ENCODE measurements at regions not wholly inside any gene's neighbourhood (a gene's known extent, or its start where the extent isn't known, plus 50 kb on each side); places are given as distances from the start of the nearest gene placed in this dataset.
"Not testable (repeated sequence)": the region's sequence is repeated elsewhere in the genome, so short reads cannot be mapped to it uniquely, and the experiment has no call there.

DNA sequence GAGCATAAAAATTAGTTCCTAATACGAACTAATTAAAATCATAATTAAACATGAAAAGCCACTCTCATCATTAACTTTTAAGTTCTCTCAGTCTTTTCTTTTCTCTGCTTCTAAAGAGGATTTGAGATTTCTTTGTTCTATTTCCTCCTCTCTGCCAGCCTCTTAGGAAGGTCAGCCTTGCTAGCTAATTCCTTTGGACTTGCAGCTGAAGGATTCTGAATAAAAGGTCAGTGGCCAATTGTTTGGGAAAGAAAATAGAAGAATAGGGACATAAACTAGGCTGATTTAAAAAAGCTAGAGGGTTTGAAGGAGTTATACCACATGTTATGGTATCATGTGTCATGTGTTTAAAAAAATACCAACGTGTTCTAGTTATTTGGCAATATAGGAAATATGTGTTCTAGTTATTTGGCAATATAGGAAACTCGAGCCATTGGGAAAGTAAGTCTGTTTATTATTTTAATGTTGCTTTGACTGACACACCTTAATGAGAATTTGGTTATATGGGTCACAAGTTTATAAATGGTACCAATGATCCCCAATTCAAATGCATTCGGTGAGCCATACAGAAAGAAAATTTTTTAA lies 1668.7 kb upstream of the PCDH7 start:
- no peak for DNase-seq

DNA sequence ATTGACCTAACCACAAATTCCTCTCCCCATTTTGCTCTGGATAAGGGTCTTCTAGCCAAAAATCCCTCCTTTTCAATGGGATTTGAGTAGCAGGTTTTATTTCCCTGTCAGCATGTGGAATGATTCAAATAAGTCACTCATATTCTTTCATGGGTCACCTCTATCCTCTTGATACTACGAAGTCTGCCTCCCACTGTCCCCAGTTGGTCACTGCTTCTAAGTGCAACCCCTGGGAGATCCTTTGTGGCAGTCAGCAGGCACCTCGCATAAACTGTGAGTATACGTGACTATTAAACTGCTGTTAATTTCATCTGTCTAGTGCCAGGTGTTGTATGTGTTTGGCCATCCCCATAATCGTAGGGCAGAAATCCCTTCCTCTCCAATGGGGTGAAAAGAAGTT lies 1667.9 kb upstream of the PCDH7 start:
- no peak for DNase-seq

DNA sequence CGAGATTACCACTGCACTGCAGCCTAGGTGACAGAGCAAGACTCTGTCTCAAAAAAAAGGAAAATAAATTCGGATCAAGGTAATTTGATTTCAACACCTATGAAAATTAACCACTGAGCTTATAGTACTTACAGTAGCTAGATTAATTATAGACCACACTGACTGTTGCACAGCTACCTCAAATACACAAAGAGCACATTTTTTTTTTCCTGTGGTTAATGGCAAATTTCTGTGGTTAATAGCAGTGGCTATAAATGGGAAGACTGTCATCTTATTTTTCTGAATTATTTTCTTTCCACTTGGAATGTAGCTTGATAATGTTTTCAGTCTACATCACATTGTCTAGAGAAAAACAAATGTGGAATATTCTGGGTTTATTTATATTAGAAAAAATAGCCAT lies 1661.6 kb upstream of the PCDH7 start:
- DNase-seq = peak; percentile 9

DNA sequence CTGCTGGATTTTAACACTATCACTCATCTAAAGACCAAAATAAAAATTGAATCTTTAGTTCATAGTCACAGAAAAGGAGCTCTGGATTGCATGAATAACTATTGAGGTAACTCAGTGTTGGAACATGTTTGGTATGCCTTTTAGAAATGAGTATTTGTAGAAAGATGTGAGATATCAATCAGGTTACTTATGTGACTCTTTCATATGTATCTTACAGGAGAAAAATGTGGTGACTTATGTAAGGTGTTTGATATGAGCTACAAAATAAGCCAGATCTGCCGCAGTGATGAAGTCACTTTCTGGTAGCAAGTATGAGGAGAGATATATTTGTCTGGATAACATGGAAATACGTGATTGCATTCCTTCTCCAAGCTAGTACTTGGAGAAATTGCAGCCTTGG lies 1653.3 kb upstream of the PCDH7 start:
- peak; percentile 0 for DNase-seq

DNA sequence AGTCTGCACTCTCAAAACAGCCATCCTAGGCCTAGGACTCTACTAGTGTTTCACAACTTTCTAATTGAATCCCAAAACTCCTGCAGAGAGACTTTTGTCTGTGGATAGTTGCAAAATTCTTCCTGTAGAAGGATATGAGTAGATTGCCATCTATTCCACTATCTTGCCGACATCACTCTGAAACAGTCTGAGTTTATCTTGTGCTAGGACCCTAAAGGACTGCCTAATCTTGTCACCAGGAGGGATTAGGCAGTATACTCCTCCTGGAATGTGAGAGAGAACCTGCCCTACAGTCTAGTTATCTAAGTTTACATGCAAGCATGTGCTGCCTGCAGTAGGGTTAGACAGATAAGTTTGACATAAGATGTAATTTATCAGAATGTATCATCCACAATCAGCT lies 1646.6 kb upstream of the PCDH7 start:
- no peak for DNase-seq

DNA sequence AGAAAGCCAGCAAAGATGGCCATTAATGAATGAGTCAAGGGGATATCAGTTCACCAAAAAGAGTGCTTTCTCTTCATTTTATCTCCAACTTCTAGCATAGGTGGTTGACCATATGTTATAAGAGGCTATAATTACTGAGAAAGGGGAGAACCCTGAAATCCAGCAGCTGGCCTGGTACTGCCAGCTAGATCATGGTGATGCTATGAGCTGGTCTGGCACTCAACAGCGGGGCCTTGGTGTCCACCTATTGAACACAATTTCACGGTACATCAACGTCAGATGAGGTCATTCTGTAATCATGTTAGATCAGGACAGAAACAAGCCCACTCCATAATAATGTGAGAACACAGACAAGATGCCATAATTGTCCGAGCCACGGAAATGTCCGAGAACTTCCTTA lies 1644.8 kb upstream of the PCDH7 start:
- DNase-seq = no peak

DNA sequence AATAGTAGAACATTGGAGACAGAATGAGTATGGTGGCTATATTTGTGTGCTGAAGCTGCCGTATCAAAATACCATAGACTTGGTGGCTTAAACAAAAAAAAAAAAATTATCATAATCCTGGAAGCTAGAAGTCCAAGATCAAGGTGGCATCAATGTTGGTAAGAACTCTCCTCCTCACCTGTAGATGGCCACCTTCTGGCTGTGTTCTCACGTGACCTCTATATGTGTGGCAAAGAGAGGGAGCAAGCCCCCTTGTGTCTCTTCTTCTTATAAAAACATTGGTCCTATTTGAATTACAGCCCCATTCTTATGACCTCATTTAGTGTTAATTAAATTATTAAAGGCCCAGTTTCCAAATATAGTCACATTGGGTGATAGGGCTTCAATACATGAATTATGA lies 1640.9 kb upstream of the PCDH7 start:
- DNase-seq = no peak

DNA sequence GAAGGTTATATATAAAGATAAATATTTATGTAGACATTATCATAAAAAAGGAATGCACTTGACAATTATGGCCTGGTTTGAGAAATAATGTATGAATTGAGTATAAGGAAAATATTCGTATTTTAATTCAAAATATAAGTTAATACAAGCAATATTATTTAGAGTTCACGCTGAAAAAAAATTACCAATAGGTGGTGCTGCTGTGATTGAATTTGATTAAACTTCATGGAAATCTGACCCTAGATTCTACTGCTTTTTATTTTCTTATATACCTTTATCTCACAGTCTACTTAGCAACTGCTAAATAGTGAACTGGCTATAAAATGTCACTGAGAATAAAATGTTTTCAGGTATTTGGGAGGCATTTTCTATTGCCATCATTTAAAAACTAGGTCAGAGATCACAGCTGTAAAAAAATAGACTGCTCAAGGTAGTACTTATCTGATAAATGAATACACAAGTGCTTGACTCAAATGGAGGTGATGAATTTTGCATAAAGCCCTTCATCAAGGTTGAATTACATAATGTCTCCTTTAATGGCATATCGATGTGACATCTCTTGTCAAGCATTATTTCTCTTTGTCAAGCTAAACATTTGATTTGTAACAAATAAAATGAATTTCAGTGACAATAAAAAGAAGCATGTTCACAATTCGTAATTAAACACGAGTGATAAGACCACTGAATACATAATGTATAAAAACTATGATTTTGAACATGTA lies 1638.8 kb upstream of the PCDH7 start:
- DNase-seq = no peak

DNA sequence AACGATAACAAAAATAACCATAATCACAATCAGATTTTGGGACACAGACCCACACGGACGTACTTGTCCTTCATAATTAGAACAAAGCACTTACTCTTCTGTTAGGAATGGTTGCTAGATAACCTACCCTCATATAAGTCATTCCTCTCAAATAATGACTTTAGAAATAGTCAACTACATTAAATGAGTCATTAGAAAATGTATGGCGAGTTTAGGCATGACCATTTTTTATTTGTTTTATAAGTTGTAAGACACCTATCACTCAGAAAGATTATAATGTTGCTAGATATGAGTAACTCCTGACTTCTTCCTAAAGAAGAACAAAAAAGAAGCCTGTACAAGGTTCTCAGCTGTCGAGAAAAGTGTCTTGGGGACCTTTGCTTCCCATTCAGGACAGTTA lies 1637.5 kb upstream of the PCDH7 start:
- DNase-seq = no peak

DNA sequence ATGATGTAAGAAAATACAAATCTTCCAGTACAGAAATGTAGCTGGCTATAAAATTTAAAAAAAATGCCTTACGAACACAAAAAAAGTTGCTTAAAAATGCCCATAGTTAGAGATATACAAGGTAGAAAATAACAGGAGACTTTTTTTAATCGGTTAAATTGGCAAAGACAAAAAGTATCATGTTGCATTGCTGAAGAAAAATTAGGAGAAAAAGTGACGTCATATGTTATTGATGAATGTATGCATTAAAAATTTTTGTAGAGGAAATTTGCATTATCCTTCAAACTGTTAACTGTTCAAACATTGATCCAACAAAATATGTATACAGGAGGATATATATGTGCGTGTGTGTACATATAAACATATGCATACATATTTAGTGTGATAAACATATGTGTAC lies 1634.4 kb upstream of the PCDH7 start:
- DNase-seq = no peak

DNA sequence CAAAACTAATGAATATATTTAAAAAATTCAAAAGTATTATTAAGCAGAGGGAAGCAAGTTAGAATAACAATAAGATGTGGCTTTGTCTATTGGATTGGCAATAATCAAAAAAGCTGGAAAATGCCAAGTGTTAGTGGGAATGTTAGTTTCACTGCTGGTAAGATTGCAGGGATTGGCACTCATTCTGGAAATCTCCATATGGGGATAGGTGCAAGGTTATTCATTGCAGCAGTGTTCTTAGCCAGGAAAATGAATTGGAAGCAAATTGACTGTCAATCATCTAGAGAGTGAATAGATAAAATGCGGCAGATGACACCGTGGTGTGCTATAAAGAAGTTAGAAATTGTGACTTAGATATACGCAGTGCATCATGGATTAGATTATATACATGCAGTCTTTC lies 1615.5 kb upstream of the PCDH7 start:
- DNase-seq = no peak

DNA sequence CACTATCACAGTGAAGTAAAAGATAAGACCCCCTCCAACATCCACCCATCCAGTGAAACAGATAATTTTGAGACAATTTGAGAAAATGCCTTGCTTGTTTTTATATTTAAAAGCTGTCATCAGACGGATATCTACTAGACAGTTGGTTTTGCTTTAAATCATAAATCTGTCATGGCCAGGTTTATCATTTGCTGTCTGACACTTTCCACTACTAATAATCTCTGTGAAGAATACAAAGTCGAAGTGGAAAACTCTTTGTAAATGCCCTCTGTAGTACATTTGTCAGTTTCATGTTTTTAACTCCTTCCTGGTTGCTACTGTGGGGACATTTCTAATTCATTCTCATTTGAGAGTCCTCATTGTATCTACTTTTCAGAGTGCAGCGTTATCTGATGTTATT lies 1606.2 kb upstream of the PCDH7 start:
- no peak for DNase-seq

DNA sequence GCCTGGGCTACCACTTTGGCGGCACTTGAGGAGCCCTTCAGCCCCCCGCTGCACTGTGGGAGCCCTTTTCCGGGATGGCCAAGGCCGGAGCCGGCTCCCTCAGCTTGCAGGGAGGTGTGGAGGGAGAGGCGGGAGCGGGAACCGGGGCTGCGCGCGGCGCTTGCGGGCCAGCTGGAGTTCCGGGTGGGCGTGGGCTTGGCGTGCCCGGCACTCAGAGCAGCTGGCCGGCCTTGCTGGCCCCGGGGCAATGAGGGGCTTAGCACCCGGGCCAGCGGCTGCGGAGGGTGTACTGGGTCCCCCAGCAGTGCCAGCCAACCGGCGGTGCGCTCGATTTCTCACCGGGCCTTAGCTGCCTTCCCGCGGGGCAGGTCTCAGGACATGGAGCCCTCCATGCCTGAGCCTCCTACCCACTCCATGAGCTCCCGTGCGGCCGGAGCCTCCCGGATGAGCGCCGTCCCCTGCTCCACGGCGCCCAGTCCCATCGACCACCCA lies 1602.9 kb upstream of the PCDH7 start:
- not testable (repeated sequence) for DNase-seq

DNA sequence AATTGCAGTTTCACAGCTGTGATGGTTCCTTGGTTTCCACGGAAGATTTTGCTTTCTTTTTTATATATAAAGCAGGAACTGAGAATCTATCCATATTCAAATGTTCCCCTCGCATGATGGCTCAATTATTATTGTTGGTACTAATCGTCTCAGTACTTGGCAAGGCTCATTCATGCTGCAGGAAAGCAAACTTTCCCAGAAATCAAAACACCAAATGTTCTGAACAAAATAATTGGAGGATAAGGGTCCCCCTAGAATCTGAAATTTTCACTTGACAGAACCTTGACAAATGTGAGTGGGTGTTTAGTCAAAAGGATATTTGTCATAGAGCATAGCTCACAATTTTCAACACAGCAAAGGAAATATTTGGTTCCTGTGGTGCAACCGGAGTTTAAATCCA lies 1598.6 kb upstream of the PCDH7 start:
- no peak for DNase-seq

DNA sequence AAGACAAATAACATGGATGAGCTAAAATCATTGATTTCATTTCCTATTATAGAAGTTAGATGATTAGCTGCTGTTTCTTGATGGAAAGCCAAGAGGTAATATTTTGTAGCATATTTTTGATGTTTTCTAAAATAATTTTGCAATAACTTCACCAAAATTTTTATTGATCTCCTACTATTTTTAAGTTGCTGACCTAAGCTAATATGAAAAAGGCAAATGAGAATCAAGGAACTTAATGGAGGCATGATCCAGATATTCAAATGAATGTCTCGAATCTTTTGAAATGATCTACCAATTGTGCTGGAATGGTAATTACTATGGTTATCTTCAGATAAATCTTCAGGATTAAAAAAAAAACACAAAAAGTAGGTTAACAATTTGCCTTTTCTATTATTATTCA lies 1591.4 kb upstream of the PCDH7 start:
- no peak for DNase-seq

DNA sequence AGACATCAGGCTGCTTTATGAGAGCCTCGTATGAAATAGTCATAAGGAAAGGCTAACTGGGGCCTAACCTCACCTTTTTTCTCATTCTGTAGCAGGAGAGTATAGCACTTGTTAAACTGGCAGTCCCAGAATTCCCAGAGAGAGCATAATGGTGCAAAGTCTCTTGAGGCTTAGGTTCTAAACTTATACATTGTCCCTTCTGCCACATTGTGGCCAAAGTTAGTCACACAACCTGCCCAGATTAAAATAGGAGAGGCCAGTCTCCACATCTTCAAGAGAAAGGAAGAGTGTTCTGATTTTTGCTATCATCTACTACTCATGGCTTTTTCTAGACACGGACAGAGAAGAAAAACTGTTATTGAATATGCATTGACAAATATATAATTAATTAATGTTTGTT lies 1588.9 kb upstream of the PCDH7 start:
- DNase-seq = no peak

DNA sequence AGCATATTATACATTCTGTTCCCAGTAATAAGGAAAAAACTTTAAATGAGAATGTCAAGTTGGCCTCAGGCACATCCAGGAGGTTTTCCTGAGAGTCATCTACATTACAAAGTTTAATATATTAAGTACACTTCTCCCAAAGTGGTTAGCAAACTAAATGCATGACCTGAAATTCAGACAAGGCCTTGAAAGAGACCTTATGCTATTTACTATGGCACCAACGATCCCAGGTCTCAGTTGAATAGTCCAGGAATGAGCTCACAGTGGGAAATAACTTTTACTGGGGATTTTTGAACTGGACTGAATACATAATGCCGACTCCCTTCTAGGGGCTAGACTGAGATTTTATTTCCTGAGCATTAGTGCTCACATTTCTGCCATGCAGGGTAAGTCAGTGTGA lies 1577.5 kb upstream of the PCDH7 start:
- no peak for DNase-seq

DNA sequence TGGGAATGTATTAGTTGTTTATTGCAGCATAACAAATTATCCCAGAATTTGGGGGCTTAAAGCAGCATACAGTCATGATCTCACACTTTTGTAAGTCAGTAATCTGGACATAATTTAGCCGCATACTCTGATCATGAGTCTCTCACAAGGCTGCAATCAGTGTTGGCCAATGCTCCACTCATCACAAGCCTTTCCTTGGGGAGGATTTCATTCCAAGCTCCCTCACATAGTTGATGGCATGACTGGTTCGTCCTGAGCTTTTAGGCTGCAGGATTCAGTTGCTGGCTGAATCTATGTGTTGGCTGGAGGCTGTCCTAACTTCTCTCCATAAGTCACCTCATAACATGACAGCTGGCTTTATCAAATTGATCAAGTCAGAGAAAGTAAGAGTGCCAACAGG lies 1568.6 kb upstream of the PCDH7 start:
- DNase-seq = peak; percentile 2

DNA sequence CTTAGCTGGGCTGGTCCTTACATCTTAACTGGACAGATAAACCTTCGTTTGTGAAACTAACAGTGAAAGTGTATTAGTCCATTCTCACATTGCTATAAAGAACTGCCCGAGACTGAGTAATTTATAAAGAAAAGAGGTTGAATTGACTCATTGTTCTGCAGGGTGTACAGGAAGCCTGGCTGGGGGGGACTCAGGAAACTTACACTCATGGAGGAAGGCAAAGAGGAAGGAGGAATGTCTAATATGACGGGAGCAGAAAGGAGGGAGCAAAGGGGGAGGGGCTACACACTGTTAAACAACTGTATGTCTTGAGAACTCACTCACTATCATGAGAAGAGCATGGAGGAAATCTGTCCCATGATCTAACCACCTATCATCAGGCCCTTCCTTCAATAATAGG lies 1566.5 kb upstream of the PCDH7 start:
- no peak for DNase-seq

DNA sequence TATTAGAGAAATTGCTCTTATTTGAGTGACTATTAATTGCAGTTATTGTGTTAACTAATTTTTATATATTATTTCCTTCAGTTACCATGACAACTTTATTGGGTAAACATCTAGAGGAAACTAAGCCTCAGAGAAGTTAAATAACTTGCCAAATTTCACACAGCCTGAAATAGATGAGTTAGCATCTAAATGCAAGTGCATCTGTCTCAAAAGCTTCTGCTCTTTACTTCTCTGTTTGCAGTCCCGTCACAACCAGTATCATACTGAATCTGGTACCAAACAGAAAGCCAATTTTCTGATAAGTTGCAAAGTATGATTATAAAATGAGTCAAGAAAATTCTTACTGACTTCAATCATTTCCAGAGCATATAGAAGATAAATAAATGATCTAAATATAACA lies 1544.9 kb upstream of the PCDH7 start:
- DNase-seq = no peak

DNA sequence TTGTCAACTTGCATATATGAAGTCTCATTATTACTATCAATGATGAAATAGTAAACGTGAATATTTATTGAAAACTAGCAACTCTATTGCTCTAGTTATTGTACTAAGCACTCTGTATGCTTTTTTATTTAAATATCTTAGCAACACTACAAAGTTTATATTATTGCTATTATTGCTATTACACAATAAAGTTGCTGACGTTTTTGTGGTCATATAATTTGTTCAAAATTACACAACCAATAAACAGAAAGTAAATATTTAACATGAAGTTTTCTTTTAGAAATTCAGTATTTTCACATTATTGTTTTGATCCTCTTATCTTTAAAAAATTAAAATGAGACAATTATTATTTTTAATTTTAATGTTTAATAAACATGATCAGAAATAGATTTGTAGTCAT lies 1521.1 kb upstream of the PCDH7 start:
- DNase-seq = no peak

DNA sequence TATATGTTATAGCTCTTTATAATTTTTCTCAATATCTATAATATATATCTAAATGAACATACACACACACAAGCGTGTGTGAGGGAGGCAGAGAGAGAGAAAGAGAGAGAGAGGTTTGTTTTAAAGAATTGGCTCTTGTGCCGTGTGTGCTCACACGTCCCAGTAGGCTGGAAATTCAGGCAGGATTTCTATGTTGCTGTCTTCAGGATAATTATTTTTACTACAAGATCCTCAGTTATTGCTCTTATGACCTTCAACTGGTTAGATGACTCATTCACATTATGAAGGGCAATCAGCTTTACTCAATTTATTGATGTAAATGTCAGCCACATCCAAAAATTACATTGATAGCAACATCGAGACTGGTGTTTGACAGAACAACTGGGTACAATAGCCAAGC lies 1520.7 kb upstream of the PCDH7 start:
- DNase-seq = no peak

DNA sequence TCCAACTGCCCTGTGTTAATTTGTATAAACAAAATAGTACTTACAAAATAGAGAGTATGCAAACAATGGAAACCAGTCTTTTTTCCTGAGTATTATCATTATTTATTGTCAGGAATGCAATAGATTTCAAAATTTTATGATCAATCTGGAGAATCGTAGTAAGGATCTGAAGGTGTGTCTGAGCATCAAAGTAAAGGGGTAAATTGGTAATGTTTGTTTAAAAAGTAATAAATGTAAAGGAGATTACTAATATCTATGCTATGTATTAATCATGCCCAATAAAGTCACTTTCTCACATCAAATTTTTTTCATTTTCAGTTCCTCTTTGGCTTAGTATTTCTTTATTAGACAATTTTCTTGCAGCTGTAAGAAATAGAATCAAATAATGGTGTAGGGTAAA lies 1507.1 kb upstream of the PCDH7 start:
- DNase-seq = no peak

DNA sequence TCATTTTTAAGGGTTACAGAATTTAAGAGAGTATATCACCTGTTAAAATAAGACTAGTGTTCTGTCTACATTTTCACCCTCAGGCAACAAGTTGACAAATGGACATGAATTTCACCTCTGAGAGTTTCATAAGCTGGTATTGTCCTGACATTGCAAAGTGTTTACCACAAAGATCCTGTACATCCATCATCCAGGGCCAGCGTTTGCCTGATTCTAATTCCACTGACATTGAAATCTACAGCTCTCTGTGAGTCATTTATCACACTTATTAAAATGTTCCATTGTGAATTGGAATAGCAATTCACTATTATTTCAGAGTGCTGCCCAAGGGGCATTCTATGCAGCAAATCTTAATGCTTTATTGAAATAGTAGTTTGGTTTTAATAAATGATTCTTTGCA lies 1499.4 kb upstream of the PCDH7 start:
- no peak for DNase-seq

DNA sequence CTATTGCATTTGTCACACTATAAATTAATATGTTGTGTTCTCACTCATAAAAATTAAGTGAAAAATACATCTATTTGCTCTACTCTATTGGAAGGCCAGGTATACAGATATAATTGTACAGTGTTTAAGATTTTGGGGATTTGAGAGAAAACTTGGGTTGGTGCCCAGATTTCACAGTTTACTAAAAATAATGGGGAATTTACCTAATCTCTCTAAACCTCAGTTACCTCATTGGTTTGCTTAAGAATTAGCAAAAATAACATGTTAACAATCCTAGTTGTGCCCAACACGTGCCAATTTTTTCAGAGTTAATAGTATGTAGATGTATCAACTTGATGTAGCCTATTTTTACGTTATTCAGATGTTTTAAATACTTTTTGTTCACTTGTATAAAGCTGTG lies 1495.3 kb upstream of the PCDH7 start:
- no peak for DNase-seq
